ENCODE measurements at regions not wholly inside any gene's neighbourhood (a gene's known extent, or its start where the extent isn't known, plus 50 kb on each side); places are given as distances from the start of the nearest gene placed in this dataset.
"Not testable (repeated sequence)": the region's sequence is repeated elsewhere in the genome, so short reads cannot be mapped to it uniquely, and the experiment has no call there.

DNA sequence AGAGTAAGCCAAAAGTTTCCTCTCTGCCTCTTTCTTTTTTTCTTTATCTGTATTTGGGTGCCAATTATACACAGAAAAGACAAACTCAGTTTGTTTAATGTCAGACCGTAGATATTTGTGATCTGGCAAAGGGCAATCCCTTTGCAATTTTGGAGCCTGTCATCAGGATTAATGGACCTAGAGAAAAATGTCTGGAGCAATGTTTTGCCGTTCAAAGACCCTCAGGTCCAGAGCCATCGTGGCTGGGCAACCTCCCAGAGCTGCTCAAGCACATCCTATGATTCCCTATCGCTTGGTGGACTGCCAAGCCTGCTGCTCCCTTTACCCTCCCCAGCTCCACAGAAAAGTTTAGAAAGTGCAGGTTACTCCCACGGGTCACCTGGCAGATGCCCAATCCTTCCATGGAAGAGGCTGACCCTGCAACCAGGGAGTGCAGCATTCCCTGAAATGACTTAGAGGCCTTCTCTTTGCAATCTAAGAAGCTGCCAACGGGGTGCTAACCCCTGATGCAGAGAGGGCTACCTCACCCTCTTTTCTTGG, 112.5 kb upstream of the NGF start:
- no peak for DNase-seq

DNA sequence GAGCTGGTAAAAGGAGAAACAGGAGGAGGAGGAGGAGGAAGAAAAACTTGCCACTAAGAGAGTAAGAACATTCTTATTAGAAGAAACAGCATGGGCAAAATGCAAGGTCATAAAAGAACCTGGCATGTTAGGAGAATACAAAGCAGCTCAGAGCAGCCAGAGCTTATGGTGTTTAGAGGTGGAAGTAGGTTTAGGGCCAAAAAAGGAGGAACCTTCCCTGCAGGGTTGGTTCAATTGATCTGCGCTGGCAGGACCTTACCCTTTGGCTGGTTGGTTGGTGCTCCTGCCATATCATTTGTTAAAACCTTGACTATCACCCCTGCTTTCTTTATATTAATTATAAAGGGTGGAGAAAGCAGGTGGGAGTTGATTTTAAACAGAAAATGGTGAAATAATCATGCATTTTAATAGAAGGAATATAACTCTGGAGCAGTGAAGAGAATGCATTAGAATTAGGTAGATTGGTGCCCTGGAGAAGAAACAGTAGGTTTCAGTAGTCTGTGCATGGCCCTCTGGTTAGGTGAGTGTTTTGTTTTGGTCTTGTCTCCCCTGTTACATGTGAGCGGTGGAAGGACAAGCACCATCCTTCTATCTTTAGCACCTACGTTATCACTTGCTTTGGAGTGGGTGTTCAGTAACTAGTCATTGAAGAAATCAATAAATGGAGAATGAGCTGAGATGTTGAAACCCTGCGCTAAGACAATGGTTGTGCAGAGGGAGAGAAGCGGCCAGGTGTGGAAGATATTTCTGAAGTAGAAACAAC, 110.4 kb upstream of the NGF start:
- DNase-seq = no peak

DNA sequence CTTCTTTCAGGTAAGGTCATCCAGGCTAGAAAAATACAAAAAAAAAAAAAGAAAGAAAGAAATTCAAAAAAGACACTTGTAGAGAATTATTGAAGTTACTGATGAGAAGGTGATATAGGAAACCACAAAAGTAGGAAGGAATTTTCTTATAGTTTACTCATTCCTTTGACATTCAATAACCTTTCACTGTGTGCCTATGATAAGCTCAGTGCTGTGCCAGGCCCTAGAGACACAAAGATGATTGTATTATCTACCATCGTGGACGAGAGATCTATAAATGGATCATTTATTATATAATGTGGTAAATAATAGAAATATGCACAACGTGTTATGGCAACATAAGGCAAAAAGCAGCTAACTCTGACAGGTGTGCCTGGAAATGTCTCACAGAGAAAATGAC, 109.6 kb upstream of the NGF start:
- no peak for DNase-seq

DNA sequence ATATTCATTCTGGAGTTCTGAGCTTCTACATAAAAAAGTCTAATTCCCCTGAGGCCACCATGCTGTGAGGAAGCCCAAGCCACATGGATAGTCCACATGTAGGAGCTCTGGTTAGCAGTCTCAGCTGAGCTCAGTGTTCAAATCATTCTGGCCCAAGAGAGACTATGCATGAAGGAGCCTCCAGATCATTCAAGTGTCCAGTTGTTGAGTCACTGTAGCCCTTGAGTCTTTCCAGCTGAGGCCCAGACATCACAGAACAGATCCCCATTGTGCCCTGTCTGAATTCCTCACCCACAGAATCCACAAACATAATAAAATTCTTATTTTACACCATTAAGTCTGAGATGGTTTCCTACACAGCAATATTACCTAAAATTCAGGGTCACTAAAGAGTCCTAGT, 107.0 kb upstream of the NGF start:
- no peak for DNase-seq

DNA sequence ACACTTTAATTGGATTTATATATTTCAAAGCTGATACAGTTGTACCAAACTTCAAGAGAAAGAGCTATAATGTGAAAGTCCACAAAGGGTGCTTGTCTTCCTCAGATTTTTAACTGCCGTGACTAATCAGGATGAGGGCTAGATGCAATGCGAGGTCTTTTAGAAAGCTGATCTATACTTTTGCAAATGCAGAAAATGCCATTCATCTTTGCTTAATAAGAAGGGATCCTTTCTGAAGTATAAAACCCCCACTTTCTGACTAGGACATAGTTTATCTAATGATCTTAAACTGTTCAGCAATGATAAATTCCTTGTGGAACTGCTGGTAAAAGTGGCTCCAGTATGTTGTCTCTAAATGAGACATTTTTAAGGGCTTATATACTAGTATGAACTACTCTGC, 102.7 kb upstream of the NGF start:
- no peak for DNase-seq

DNA sequence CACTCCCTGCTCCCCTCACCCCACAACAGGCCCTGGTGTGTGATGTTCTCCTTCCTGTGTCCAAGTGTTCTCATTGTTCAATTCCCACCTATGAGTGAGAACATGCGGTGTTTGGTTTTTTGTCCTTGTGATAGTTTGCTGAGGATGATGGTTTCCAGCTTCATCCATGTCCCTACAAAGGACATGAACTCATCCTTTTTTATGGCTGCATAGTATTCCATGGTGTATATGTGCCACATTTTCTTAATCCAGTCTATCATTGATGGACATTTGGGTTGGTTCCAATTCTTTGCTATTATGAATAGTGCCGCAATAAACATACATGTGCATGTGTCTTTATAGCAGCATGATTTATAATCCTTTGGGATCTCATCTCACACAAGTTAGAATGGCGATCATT, 101.5 kb upstream of the NGF start:
- DNase-seq = not testable (repeated sequence)

DNA sequence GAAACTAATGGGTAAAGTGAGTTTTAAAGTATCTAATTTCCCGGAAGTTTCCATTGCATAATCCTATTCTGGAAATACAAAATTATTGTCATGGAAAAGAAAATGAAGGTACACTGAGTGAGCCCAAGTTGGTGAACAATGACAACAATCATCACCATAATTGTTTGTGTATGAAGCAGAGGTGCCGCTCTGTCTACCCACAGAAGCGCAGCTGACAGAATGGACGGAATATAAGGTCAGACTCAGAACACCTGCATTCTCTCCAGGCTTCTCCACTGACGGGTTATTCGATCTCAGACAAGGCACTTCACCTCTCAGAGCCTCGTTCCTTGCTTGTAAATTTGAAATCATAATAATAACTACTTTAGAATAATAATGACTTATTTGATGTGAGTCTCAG, 99.1 kb upstream of the NGF start:
- DNase-seq = peak; percentile 58 to 60

DNA sequence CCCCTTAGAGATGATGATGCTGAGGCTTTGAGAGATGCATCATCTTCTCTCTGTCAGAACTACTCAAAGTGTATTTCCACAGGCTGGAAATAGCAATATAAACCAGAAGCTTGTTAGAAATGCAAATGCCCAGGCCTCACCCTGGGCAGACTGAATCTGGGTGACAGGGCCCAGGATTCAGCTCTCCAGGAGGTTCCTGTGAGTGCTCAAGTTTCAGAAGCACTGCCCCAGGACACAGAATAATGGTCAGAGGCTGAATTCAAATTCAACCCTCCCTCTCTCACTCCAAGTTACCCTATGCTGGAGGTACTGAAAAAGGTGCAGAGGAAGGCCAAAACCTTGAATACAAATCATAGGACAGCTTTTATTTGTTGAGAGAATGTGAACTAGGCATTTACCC, 98.5 kb upstream of the NGF start:
- DNase-seq = no peak

DNA sequence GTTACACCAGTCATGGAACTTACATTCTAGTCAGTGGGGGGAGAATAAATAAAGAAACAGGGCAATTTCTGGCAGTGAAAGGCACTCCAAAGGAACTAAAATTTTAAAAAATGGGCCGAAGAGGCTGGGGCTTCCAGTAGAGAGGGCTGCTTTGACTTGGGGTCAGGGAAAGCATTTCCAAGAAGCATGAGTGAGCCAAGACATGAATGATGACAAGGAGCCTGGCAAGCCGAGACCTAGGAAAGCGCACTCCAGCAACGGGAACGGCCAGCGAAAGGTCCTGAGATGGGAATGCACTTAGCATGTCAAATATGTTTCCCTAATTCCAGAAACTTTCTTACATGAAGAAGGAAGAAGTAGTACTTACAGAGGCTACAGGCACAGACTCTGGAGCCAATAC, 95.4 kb upstream of the NGF start:
- DNase-seq = no peak

DNA sequence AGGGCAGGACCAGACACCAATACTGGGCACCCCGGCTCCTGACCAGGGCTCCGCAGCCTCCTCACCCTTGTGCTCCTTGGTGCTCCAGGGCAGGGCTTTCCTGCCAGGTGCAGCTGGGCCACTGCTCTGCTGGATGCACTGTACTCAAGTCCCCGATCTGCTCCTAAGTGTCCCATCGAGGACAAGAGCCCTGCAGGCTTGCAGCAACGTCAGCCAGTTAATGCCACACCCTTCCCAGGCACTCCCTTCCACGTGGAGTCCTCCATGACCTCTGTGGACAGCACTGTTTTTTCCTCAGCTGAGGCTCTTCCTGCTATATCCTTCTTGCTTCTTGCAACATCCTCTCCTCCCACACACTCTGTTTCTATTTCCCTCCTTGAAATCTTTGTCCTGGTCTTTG, 94.0 kb upstream of the NGF start:
- no peak for DNase-seq

DNA sequence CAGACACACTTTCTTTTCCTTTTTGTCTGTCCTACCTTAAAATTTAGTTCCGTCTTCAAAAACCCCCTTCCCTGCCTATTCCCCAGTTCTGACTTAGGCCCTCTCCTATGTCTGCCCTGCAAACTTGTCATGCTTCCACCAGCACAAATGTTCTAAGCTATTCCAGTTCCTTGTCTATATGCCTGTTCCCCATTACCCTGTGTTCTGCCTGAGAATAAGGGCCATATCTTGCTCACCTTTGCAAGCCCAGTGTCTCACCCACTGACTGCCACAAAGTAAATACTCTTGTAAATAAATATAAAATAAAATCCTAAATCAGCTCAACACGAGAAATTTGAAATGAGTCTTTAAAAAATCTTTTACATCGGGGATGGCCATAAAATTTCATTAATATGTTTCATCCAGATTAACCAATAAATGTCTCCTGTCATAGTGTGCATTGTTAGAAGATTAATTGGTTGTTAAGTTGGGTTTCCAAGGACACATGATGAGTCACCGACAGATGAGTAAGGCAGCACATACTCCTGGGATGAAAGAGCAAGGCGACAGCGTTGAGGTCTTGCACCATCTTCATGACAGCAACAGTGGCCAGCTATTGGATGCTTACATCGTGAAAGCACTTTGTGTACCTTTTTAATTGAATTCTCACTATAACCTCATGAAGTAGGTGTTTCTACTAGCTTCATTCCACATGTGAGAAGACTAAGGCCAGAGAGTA, 92.6 kb upstream of the NGF start:
- DNase-seq = no peak

DNA sequence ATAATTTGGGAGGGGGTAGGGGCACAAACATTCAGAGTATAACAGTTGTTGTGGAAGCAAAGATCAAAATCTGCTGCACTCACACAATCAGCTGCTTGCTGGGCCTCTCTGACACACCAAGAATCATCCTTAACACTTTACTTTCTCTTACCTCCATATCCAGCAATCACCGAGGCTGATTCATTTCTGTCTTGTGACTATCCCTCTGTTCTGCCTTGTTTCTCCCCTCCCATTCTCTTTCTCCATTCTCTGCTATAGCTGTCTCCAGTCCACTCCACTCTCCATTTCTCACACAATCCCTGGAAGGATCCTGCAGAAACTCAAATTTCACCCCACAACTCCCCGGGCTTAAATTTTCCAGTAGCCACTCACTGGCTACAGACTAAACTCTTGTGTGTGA, 91.8 kb upstream of the NGF start:
- no peak for DNase-seq

DNA sequence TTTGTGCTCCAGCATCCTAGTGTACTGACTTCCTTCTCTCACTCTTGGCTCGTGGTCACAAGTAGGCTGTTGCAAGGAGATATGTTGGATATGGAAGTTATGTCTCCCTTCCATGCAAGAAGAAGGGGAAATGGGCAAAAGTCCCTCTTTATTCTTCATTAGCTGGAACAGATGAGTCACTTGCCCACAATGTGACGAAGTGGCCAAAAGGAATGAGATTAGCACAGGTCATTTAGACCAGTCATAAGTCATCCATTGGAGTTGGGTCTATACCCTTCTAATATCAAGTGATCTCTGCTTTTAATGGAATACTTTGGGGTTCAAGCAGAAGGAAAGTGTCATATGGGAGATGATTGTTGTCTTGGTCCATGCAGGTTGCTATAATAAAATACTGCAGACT, 91.2 kb upstream of the NGF start:
- DNase-seq = no peak

DNA sequence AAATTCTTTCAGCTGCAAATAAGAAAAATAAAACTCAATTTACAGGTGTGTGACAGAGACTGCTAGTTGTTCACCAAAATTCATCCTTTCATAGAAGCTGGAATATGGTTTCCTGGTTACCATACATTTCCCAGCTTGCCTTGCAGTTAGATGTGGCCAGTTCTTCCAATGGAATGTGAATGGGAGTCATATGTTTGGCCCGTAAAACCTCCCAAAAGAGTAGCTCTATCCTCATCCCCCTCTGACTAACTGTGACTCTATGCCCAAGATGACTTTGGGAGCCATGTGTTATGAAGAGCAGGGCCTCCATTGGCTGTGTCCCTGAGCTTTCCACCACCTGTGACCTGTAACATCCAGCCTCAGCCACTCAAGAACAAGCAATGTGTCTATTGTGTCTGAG, 90.6 kb upstream of the NGF start:
- no peak for DNase-seq

DNA sequence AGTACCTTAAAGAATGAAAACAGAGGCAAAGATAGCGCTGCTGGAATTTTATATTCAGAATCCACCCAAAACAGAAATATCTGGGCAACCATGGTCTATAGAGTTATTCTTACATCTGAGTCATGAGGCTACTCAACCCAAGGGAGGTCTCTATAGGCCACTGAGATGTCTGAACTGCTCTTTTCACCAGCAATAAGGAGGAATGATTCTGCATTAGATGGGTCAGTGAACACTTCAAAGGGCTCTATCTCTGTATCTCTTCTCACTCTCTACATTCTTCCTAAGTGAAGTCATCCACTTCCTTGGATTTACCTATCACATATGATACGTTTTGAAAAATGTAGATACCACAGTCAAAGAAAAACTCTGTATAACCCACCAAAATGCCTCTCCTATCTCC, 90.2 kb upstream of the NGF start:
- no peak for DNase-seq

DNA sequence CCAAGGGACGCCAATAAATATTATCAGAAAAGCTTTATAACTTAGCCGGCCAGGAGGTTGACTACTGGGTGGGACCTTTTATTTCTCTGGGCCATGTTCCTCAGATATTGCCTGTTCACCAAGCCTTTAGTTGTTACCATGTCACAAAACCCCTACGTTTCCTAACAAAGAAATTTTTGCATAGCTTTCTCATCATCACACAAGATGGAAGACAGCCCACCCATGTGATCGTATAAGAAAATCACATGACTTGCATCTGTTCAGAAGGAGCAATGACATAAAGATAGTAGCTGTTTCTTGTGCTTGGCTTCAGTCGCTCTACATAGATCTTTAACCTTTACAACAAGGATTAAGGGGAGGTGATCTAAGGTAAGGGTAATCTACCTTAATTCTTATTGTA, 88.9 kb upstream of the NGF start:
- DNase-seq = no peak

DNA sequence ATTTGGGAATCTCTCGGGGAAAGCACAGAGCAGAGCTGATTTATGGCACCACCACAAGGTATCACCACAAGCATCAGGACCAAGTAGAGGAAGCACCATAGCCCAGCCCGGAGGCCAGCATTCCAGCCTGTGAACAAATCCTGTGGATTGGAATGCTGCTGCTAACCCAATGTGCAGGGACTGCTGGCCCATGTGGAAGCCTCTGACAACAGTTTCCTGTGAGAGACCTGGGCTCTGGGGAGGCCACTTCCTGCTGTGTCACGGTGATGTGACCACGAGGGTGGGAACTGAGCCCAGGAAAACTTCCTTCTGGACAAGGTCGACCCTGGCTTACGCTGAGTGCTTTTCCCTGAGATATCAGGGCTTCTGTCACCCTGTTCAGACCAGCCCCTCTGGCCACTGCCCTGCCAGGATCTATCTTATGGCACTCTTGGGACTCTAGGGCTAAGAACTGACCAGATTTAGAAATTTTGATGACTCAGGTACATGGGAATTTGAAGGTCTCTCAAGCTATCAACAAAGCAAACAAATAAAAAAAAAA, 88.3 kb upstream of the NGF start:
- DNase-seq = no peak

DNA sequence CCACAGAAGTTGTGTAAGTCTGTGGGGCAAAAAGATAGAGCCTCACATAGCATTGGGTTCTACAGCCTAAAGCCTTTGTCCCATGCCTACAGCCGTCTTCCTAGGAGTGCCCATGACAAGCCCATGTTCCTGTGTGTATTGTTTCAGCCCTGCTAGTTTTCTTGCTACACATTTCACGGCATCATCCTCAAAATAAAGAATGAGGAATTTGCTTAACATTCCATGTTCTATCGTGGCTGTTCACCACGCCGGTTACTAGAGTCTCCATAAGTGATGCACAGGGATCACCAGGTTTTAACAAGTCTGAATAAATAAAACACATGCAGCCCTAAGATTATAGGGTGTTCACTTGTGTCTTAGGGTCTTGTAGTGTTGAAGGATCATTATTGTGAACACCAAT, 87.4 kb upstream of the NGF start:
- DNase-seq = no peak

DNA sequence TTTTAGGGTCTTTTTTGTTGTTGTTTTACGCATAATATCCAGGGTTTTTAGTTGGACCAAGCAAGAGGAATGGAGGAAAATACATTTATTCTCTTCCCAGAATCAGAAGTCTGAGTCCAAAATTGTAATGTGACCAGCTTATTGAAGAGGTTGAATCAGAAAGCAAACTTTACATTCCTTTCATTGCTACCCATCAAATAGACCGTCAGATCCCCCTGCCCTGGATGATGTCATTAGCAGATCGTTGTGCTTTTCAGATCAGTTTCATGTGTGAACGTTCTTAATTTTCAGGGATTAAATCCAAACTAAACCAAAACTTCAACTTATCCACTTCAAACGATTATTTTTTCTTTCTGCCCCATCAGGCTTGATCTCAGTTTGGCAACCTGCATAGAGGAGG, 85.7 kb upstream of the NGF start:
- no peak for DNase-seq

DNA sequence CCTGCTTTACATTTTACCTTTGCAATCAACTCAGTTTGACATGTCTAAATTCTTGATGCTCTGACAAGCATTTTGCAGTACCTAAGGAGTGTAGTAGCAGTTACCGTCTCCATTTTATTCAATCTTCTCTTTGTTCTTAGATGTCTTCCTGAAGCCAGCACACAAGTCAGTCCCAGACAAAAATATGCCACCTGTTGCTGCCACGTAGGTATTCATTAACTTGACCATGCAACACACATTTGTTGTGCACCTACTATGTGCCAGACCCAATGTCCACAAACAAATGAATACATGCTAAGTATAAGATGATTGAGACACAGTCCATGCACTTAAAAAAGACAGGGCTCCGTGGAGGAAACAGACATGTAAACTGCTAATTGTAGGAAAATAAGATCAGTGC, 81.5 kb upstream of the NGF start:
- no peak for DNase-seq

DNA sequence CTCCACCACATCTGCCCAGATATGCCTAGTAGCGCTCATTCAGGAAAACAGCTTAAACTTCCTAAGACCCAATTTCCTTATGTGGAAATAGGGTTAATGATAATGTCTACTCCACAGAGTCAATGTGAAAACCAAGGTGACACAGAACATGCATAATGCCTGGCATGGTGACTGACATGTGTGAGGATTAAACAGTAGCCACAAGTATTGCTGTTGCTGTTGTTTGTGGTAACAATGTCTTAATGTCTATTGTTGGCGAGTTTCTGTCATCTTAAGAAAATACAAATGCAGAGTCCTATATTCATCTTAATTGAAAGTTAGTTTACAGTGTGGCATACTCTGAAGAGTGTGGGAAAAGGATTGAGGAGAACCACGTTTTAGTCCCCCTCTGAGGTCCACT, 75.6 kb upstream of the NGF start:
- DNase-seq = no peak

DNA sequence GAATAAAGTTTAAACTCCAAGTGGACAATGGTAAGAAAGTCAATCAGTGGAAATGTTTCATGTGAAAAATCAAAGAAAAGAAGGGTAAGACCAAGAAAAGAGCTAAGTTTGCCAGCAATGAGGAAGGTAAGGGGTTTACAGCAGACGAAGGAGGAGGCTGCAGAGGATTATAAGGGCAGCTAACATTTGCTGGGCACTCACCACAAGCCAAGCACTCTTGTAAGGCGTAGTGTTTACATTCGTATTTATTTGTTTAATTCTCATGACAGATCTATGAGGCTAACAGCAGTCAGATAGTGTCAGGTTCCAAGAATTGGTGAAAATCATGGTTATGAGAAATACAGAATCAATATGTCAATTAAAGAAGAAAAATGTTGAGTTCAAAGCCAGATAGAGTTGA, 75.2 kb upstream of the NGF start:
- DNase-seq = no peak

DNA sequence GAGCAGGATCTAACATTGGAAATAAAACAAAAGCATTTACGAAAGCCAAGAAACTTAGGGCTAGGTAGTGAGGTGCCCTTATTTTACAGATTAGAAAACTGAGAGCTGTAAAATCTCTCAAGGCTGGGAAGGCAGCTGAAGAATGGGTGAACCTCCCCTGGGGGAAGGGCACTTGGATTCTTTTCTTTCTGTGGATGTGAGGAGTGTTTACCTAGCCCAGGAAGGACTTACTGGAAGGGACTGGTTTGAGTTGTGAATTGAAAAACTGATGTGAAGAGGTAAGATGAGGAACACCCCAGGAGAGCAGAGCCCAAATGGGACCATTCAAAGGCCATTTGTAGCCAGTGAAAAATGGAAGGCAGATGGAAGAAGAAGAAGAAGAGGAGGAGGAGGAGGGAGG, 74.7 kb upstream of the NGF start:
- DNase-seq = no peak

DNA sequence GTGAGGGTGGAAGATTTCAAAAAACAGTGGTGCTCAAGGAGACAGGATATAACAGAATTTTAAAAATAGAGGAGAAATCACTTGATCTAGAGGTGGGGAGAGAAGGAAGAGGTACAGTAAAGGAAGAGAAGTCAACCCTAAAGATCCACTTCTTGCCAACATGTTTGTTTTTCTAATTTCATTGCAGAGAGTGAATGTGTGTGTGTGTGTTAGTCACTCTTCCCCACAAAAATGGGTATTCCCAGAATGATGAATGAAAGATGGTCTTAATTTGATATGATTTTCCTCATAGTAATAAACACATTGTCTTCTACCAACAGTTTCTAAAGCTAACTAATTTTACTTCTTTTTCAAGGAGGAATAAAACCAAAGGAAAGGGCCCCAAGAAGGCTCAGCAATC, 74.2 kb upstream of the NGF start:
- DNase-seq = no peak

Measured in NCI-H187 (cell line).